Subcutaneous abdominal adipose tissue (tissue), 5 donors: ENCODE measurements at regions not wholly inside any gene's neighbourhood (a gene's known extent, or its start where the extent isn't known, plus 50 kb on each side); places are given as distances from the start of the nearest gene placed in this dataset.

Source experiments
- H3K27ac ChIP-seq: one replicate; pipeline ENCODE4 v1.7.0; 2013; ENCODE audit warnings: low read depth, mild to moderate bottlenecking, inconsistent platforms, low read length, moderate library complexity
- H3K27me3 ChIP-seq, 5 donors: one replicate each; pipeline ENCODE4 v1.7.0; 2013; ENCODE audit warnings: low read length in 5 of 5, inconsistent platforms in 1 of 5; ENCODE audit not compliant: control insufficient read depth in 5 of 5, insufficient read depth in 4 of 5
- H3K36me3 ChIP-seq, 5 donors: one replicate each; pipeline ENCODE4 v1.7.0; 2013; ENCODE audit warnings: low read length in 5 of 5; ENCODE audit not compliant: control insufficient read depth in 5 of 5, insufficient read depth in 5 of 5
- H3K4me1 ChIP-seq, 5 donors: one replicate each; pipeline ENCODE4 v1.7.0; 2013; ENCODE audit warnings: low read length in 5 of 5, mild to moderate bottlenecking in 3 of 5, moderate library complexity in 1 of 5; ENCODE audit not compliant: control insufficient read depth in 5 of 5, insufficient read depth in 5 of 5
- H3K4me3 ChIP-seq, 5 donors: one replicate each; pipeline ENCODE4 v1.7.0; 2013; ENCODE audit warnings: low read length in 5 of 5, low read depth in 1 of 5
- H3K9ac ChIP-seq, 5 donors: one replicate each; pipeline ENCODE4 v1.7.0; 2013; ENCODE audit warnings: low read length in 5 of 5, mild to moderate bottlenecking in 4 of 5, moderate library complexity in 3 of 5
- H3K9me3 ChIP-seq, 5 donors: one replicate each; pipeline ENCODE4 v1.7.0; 2013; ENCODE audit warnings: low read length in 5 of 5; ENCODE audit not compliant: control insufficient read depth in 5 of 5
- donor health status: healthy.
- donor health status: healthy.
- donor health status: healthy.
- donor health status: healthy.
- donor health status: healthy.

DNA sequence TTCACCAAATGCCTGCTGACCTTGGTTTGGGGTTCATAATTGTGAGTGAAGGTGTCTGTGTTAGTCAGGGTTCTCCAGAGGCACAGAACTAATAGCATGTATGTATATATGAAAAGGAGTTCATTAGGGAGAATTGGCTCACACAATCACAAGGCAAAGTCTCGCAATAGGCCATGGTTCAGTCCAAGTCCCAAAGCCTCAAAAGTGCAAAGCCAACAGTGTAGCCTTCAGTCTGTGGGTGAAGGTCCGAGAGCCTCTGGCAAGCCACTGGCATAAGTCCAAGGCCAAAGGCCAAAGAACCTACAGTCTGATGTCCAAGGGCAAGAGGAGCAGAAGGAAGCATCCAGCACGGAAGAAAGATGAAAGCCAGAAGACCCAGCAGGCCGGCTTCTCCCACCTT is 257.6 kb upstream of the SHH start:
- peaks cover 2 to 17% (median 10%) of the 10 kb centered on the region in 5 donors for H3K27me3 ChIP-seq
- no peaks in the 10 kb centered on the region for H3K9me3 ChIP-seq
- no peak overlapping the region for H3K27ac ChIP-seq
- no peaks in the 10 kb centered on the region for H3K36me3 ChIP-seq
- no peak overlapping the region for H3K4me3 ChIP-seq
- no peaks in the 10 kb centered on the region for H3K4me1 ChIP-seq
- no peak overlapping the region for H3K9ac ChIP-seq

DNA sequence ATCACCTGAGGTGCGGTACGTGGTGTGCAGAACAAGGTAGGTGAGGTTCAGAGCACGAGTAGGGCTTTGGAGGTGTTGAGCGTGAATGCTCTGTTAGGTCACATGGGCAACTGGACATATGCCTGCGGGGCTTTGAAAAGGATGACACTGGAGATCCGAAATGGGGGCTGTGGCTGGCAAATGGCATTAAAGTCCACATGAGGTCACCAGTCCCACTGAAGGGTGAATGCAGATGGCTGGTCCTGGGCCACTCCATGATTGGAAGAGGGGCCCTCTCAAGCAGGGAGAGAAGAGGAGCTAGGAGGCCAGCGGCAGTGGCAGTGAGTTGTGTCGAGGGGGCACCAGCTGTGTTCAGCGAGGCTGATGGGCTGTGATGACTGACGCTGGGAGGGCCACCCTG is 254.9 kb upstream of the SHH start:
- H3K27ac ChIP-seq: no peak overlapping the region
- H3K9ac ChIP-seq: no peak overlapping the region
- H3K4me3 ChIP-seq: no peak overlapping the region
- no peaks in the 10 kb centered on the region for H3K9me3 ChIP-seq
- H3K27me3 ChIP-seq: peaks cover 5 to 17% (median 10%) of the 10 kb centered on the region in 5 donors
- no peaks in the 10 kb centered on the region for H3K4me1 ChIP-seq
- no peaks in the 10 kb centered on the region for H3K36me3 ChIP-seq

DNA sequence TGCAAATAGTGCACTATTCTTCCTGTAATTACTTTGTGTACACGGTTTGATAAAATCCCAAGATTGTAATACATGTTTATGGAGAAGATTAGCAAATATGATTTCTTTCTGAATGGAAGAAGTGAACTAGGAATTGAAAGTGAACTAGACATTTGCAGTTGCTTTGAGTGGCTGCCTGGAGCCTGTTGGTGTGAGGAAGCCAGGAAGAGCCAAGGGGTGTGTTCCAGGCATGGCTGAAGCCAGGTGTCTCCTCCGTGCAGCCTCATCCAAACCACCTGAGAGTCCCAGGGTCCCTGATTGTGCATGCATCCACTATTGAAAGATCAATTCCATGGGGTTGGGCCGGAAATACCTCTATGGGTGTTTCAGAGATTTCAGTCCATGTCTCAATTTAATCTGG is 253.1 kb upstream of the SHH start:
- H3K36me3 ChIP-seq: no peaks in the 10 kb centered on the region
- no peaks in the 10 kb centered on the region for H3K4me1 ChIP-seq
- peaks cover 5 to 17% (median 10%) of the 10 kb centered on the region in 5 donors for H3K27me3 ChIP-seq
- H3K27ac ChIP-seq: no peak overlapping the region
- H3K4me3 ChIP-seq: no peak overlapping the region
- H3K9ac ChIP-seq: no peak overlapping the region
- H3K9me3 ChIP-seq: peaks cover 0 to 4% (median 0%) of the 10 kb centered on the region in 5 donors

DNA sequence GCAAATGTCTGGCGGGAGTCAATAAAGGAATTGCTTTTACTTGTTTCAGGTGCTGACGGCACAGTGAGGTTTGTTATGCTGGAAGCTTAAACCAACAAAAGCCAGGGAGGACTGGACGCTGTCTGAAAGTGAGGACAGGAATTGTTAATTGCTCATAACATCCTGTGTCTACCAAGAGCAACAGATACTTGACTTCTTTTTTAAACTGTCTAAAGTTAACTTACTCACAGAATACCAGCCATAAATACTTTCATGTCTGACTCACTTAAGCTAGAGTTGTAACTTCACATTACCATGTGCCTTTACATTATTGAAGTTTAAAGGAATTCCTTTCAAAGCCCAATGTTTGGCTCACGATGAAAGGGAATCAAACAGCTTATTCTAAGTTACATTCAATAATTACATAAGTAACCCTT is 252.7 kb upstream of the SHH start:
- no peak overlapping the region for H3K27ac ChIP-seq
- H3K9me3 ChIP-seq: peaks cover 0 to 4% (median 0%) of the 10 kb centered on the region in 5 donors
- H3K4me1 ChIP-seq: no peaks in the 10 kb centered on the region
- peaks cover 5 to 17% (median 8%) of the 10 kb centered on the region in 5 donors for H3K27me3 ChIP-seq
- H3K36me3 ChIP-seq: no peaks in the 10 kb centered on the region
- H3K4me3 ChIP-seq: no peak overlapping the region
- no peak overlapping the region for H3K9ac ChIP-seq

DNA sequence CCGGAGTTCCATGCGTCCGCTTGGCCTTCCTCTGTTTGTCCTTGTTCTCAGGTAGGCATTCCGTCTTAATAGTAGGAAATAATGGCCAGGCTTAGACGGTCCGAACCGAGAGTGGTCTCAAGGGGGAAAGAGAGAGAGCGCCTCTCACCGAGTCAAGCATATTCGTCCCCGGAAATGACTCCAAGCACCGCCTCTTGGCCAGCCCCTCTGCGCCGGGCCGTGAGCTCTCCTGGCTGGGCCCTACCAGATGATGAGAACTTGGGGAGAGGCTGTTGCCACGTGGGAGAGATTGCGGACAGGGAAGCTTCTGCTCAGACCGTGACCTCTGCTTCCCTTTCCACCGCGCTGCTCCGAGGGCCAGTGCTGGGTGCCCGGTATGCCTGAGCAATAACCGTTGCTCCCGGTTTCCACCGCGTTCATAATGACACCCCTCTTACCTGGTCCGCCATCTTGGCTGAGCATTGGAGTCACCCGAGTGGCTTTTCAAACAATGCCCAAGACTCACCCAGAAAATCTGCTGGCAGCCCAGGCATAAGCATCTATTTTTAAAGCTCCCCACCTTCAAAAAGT is 251.1 kb upstream of the SHH start:
- Histone ChIP-seq H3K4me3 (no peak overlapping the region), H3K9me3 (peaks cover 0 to 4% (median 0%) of the 10 kb centered on the region in 5 donors), H3K27ac (no peak overlapping the region)

DNA sequence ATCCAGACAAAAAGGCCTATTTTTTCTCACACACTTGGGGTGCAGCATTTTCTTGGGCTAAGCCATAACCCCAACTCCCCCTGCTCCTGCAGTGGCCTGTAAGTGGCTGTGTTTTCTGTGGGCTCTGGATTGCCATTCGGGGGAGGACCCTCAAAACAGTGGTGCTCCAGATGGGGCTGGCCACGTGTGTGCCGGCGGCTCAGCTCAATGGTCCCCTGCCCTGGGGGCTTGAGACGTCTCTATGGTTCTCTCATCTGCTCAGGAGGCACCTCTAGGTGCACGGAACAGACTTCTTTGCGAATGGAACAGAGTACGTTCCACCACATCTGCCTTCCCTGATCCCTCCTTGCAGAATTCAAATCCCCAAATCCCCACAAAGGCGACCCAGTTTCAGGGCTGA is 250.0 kb upstream of the SHH start:
- no peak overlapping the region for H3K4me3 ChIP-seq
- peaks cover 5 to 13% (median 8%) of the 10 kb centered on the region in 5 donors for H3K27me3 ChIP-seq
- no peak overlapping the region for H3K27ac ChIP-seq
- H3K9me3 ChIP-seq: peaks cover 0 to 4% (median 0%) of the 10 kb centered on the region in 5 donors
- H3K4me1 ChIP-seq: no peaks in the 10 kb centered on the region
- H3K9ac ChIP-seq: no peak overlapping the region
- no peaks in the 10 kb centered on the region for H3K36me3 ChIP-seq

More for the DNA sequence above, 251.1 kb upstream of the SHH start:
- no peaks in the 10 kb centered on the region for H3K36me3 ChIP-seq
- H3K9ac ChIP-seq: no peak overlapping the region
- H3K27me3 ChIP-seq: peaks cover 5 to 17% (median 8%) of the 10 kb centered on the region in 5 donors
- no peaks in the 10 kb centered on the region for H3K4me1 ChIP-seq

DNA sequence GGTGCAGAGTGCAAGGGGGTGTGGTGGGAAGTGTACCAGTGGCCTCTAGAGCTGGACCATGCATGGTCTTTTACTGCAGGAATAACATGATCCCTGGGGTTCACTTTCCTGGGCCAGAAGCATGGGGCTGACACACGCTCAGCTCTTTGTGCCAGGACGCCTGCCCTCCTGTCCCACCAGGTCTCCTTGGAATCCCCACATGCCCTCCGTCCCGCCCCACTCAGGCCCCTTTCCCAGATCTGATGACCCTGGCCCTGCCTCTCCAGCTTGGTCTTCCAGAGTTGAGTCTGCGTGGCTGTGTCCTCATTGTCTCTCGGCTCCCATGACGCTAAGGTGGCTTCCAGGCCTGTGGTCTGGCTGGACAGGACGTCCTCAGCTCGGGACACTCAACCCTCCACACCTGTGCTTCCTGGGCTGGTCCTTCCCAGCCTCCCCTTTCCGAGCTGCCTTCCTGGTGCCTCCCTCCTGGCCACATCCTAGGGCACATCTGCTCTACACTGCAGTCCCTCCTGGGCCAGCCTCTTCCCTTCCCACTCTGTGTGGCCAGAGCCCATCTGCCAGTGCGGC is 249.5 kb upstream of the SHH start:
- no peak overlapping the region for H3K4me3 ChIP-seq
- H3K27me3 ChIP-seq: peaks cover 2 to 8% (median 8%) of the 10 kb centered on the region in 5 donors
- peaks cover 0 to 4% (median 0%) of the 10 kb centered on the region in 5 donors for H3K9me3 ChIP-seq
- H3K4me1 ChIP-seq: no peaks in the 10 kb centered on the region
- H3K9ac ChIP-seq: no peak overlapping the region
- H3K27ac ChIP-seq: no peak overlapping the region
- no peaks in the 10 kb centered on the region for H3K36me3 ChIP-seq

DNA sequence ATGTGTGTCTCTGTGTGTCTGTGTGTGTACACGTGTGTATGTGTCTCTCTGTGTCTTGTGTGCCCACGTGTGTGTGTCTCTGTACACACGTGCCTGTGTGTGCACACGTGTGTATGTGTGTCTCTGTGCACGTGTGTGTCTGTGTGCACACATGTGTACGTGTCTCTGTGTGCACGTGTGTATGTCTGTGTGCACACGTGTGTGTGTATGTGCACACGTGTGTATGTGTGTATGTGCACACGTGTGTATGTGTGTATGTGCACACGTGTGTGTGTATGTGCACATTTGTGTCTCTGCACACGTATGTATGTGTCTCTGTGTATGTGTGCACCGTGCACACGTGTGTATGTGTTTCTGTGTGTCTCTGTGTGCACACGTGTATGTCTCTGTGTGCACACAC is 248.7 kb upstream of the SHH start:
- Histone ChIP-seq H3K27me3 (peaks cover 0 to 6% (median 0%) of the 10 kb centered on the region in 5 donors), H3K9me3 (peaks cover 0 to 4% (median 0%) of the 10 kb centered on the region in 5 donors), H3K36me3 (no peaks in the 10 kb centered on the region), H3K4me3 (no peak overlapping the region), H3K27ac (no peak overlapping the region), H3K4me1 (no peaks in the 10 kb centered on the region), H3K9ac (no peak overlapping the region)

DNA sequence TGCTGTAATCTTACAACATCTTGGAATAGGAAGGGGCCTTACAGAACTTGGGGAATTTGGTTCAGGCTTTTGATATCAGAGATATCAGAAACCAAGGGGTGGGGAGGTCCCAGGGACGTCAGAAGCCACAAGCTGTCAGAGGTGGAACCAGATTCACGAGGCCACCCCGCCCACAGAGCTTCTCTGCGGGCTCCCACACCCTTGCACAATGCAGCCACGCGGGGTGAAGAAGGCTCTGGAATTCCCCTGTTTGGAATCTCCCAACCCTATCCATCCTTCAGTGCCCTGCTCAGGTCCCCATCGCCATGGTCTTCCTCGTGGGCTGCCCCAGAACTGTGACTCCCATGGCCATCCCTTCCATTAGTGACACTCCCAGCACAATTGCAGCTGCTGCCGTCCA is 247.1 kb upstream of the SHH start:
- peaks cover 0 to 4% (median 0%) of the 10 kb centered on the region in 5 donors for H3K9me3 ChIP-seq
- no peaks in the 10 kb centered on the region for H3K36me3 ChIP-seq
- no peaks in the 10 kb centered on the region for H3K4me1 ChIP-seq
- no peak overlapping the region for H3K9ac ChIP-seq
- H3K4me3 ChIP-seq: no peak overlapping the region
- H3K27me3 ChIP-seq: peaks cover 0 to 2% (median 0%) of the 10 kb centered on the region in 5 donors
- no peak overlapping the region for H3K27ac ChIP-seq

DNA sequence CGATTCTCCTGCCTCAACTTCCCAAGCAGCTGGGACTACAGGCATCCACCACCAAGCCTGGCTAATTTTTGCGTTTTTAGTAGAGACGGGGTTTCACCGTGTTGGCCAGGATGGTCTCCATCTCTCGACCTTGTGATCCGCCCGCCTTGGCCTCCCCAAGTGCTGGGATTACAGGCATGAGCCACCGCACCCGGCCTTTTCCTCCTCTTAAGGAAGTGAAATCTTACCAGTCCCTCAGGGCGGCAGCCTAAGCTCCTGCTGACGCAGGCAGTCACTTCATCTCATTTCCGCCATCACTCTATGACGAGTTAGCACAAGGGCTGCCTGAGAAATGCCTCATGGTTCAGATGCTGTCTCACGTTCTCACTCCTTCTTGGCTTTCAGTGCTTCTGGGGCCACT is 246.0 kb upstream of the SHH start:
- peaks cover 0 to 2% (median 0%) of the 10 kb centered on the region in 5 donors for H3K27me3 ChIP-seq
- H3K9me3 ChIP-seq: peaks cover 0 to 4% (median 0%) of the 10 kb centered on the region in 5 donors
- H3K4me1 ChIP-seq: no peaks in the 10 kb centered on the region
- H3K4me3 ChIP-seq: no peak overlapping the region
- H3K9ac ChIP-seq: no peak overlapping the region
- H3K27ac ChIP-seq: no peak overlapping the region
- H3K36me3 ChIP-seq: no peaks in the 10 kb centered on the region
